DLD1 (cell line): ENCODE measurements at regions not wholly inside any gene's neighbourhood (a gene's known extent, or its start where the extent isn't known, plus 50 kb on each side); places are given as distances from the start of the nearest gene placed in this dataset.

Experiments
- in situ Hi-C: cut with HindIII; loops from 2 replicates; pipeline ENCODE4 v1.10.0; 2017; ENCODE audit warnings: low sequenced_read_pairs

DNA sequence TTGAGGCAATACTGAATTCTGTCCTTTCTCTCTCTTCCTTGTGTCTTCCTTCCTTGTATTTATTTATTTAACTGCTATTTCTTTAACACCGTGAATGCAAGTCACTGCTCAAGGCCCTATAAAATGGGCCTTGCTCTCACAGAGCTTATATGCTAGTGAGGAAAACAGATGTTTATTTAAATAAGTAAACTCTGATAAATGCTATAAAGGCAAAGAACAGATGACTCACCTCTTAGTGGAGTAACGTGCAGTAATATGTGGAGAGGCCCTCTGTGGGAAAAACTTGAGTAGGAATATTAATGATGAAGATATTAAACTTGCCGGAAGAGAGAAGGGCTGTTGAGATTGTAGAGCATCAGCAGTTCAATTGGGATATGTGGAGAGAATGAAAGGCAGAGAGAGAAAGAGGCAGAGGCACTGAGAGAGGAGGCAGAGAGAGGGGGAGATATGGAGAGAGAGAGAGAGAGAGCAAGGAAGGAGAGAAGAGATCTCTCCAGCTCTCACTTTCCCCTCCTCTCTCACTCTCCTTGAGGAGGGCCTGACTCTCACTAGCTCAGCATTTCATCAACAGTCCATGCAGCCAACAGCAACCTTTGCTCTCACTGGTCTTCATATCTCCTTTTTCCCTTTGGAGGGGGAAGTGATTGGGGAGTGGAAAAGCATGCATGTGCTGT is 322.2 kb downstream of the LMX1A start:
- in situ Hi-C loops = no loop called here

DNA sequence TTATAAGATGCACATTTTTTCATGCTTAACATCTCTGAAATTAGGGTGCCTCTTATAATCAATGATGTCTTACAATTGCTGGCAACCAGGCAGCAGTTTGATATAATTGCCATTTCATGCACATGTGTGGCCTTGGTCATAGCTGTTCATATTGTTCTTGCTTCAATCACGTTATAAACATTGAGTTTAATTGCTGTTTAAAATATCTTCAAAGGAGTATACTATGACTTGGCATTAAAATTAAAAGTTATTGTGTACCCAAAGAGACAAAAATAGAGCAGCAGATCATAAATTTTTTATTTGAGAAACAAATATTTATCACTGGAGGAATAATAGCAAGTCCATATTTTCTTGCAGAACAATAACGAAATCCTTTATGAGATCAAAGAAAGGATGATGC is 325.5 kb downstream of the LMX1A start:
- in situ Hi-C loops = no loop called here

DNA sequence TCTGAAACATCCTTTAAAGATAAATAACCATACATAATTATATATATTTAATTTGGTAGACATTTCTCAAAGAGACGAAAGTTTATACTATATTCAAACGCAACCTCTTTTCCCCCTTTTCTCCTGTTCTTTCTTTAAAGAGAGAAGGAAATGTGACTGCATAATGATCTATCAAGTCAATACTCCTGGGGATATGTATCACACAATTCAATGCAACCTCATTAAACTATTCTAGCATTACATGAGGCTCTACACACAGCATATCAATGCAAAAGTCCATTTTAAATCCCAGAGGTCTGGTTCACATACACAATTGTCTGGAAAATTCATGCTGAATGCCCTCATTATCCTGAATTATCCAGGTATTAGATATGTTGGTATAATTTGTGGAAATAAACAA is 330.7 kb downstream of the LMX1A start:
- in situ Hi-C loops = no loop called here

DNA sequence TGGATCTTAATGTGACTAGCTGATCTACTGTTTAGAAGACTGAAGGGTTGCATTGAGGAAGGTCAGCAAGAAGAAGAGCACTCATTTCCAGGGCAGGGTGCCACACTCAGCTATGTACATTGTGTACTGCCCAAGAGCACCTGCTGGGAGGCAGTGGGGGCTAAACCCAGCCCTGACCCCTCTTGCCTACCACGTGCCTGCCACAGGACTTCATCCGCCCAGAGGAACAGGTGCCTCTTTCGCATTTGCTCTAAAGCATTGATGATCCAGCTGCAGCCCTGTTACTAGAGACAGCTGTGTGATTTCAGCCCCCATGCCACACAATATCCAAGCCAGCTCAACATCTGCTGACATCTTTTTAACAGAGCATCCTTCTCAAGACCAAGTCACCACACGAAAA is 341.8 kb downstream of the LMX1A start:
- in situ Hi-C loops = no loop called here

DNA sequence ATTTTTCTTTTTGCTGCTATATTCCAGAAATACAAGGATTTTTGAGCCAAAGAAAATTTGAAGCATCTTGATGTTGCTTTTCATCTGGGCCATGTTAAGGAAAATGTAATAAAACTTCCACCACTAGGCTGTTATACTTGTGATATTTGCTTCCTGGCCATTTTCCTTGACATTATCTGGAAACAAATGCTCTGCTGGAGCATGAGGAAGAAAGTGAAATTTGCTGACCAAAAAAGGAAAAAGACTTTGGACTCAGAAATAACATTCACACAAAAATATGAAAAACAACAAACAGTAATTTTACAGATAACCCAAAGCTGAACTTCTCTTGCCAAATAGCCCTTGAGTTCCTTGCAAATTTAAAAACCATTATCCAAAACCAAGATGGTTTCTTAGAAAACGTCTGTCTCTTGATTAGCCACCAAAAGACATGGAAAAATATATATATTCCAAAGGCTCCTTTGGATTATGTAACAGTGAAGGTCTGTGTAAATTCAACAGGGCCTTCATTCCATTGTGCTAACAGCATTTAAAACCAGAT is 344.5 kb downstream of the LMX1A start:
- in situ Hi-C loops = no loop called here

DNA sequence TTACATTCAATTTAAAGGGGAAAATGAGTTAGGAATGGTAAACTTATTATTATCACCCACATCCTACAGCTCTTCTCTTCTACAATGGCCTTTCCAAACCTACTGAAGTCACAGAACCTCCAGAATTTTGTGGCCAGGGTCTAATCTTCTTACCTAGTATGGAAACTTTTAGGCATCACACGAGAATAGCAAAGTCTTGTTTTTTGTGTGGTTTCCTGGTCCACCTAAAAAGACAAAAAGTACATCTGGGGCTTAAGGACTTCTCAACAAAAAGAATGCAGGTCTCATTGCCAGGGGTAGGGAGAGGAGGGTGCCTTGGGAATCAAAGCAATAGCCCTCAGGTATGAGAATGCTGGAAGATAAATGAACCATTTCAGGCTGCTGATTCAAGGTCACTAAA is 345.3 kb downstream of the LMX1A start:
- in situ Hi-C loops = no loop called here

DNA sequence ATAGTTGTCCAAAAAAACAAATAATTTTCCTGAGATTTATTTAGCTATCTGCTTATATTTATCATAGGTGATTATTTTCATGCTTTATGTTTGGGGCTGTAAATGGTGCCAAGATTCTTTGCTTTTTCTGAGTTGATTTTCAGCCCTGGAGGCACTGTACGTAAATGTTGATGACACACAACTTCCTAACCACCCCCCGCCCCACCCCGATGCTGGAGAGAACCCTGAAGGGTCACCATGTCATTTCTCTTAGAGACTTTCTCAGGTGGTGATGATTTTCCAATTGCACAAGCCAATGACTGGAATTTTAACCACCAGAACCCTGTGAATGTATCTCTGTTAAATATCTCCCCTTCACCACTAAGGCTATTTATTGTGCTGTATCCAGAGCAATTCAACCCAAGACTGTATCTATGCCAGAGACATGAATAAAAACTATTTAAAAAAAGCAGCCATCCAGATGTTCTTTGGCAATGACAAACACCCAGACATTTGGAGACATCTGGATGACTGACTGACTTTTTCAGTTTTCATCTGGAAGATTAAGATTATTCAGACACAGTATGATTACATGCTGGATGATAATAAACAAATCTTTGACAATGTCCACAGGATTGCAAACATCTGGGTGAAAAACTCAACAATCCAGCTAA is 346.0 kb downstream of the LMX1A start:
- in situ Hi-C loops = no loop called here

DNA sequence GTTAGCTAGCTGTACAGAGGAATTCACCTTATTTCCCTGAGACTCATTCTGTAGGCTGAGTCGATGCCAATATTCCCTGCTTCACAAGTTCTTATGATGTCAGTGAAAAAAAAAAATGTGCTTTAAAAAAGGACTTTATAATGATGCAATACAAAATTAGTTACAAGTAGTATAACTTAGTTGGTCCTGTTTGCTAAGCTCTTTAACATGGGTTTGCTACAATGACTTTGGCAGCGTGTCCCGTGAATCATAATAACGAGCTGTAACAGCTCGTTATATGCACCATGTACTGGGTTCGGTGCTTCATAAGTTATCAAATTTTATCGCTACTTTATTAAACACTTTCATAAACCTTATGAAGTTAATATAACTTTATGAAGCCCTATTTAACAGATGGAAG is 349.7 kb downstream of the LMX1A start:
- in situ Hi-C loops = no loop called here

DNA sequence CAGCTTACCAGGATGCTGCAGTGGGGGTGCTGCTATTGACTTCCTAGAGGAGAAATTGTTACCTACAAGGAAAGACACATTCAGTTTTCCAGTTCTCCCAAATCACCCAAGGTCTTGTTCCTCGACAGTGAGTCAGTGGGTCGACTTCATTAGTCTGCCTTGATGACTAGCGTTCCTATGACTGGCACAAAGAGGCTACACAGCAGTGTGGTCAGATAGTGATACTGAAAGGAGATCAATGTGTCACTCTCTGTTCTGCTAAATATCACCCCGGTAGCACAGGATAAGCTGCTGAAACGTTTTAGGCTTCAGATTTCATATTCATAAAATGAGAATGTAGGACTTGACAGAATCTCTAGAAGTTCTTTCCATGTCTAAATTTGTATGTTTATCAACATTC is 357.4 kb downstream of the LMX1A start:
- in situ Hi-C loops = no loop called here

DNA sequence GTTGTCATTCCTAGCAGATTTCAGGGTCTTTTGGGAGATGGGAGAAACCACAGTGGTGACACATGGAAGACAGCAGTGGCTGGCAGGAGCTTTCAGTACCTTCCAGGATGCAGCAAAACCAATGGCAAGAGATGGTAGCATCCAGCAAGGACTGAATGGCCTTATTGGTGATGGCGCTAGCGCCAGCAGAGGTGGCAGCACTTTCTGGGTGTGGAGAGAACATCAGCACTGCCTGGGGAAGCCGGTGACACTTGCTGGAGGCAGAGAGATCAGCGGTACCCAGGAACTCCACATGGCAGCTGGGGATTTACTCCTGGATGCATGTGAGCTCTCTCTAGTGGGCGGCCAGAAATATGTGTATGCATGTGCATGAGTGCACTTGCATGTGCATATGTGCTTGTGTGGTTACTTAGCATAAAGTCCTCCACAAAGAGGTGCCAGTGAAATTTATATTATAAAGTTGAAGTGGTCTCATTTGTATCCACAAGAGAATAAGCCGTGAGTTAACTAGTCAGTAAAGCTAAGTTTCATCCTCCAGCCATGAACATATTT is 364.7 kb downstream of the LMX1A start:
- in situ Hi-C loops = no loop called here

DNA sequence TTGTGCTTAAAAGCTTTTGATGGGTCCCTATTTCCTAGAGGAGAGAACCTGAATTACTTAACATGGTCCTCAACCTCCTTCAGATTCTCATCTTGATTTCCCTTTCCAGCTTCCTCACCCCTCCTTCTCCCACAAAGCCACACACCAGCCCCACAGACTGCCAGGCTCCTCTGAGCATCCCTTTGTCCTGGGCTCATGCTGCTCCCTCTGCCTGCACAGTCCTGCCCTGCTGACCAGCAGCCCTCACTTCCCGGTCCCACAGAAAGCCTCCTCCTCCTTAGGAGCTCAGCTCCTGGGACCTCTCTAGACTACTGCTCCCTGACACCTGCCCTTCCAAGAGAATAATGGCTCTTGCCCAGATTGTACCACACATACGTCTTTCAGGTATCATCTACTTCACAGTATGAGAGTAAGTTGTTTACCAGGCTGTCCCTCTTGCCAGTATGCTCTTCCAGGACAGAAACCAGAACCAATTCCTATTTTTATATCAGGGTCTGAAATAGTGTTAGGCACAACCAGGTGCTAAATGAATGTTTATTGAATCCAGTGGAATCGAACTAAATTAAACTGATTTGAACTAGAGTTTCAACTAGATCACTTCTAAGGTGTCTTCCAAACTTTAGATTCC is 373.4 kb downstream of the LMX1A start:
- in situ Hi-C loops = no loop called here

DNA sequence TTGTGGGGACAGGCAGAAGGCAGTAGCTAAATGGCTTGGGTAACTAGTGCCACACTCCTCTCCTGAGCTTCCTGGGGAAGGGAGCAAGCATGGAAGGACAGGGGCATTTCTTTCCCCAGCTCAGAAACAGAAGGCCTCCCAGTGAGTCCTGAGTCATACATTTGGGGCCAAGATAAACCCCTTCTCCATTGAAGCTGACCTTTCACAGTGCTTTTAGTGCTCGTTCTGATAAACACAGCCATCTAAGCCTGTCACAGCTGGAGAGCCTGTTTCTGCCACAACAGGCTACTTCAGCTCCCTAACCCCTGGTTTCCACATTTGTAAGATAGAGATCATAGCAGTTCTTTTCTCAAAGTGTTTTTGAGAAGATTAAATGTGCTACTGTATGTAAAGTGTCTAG is 374.0 kb downstream of the LMX1A start:
- in situ Hi-C loops = no loop called here

DNA sequence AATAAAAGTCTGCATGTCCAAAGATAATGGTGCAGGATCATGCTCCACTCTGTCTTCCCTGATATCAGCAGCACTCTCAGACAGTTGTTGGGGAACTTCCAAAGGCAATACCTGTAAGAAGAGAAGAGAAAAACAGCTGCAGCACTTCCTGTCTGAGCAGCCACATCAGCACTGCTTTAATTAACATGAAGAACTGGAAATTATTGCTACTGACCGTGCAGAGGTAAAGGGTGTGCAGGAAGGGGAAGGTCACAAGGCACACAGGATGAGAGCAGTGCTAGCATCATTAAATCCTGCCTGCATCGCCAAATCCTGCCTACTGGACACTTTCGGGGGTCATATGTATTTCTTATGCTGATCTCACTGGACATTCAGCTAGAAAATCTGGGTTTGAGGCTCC is 379.0 kb downstream of the LMX1A start:
- in situ Hi-C loops = no loop called here

DNA sequence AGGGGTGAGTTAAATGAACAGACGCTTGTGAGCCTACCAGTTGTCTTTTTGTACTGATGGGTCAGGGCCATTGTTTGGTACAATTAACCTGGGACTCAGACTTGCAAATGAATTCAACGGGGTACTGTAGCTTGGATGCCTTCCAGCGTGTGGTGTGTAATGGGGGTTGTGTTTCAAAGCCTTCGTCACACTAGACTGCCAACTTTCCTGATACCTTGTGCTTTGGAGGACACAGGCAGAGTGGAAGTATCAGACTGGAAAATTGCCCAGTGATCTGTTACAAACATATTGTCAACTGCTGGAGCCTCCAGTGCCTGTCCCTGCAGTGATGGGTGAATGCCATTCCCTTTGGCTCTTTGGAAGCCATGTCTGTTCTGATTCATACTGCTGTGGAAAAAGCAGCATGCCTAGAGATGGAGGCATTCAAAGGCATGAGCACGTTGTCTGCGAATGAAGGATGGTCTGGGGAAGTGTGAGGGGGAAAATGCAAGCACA is 384.5 kb downstream of the LMX1A start:
- in situ Hi-C loops = no loop called here

DNA sequence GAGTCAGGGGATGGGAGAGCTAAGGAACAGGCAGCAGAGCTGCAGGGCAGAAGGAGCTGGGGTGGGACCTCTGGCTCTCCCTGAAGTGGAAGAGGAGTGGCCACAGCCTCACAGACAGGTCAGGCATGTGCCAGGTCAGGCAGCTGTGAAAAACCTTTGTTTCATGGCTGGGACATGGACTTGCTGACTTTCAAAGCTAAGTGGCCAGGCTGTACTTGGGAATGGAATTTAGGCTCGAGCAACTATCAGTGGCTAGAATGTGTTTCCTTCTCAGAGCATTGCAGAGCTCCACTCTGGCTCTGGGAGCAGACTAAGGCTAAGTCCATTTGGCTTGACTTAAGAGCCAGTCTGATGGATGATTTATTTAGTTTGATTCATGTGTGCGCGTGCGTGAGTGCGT is 385.1 kb downstream of the LMX1A start:
- in situ Hi-C loops = no loop called here

DNA sequence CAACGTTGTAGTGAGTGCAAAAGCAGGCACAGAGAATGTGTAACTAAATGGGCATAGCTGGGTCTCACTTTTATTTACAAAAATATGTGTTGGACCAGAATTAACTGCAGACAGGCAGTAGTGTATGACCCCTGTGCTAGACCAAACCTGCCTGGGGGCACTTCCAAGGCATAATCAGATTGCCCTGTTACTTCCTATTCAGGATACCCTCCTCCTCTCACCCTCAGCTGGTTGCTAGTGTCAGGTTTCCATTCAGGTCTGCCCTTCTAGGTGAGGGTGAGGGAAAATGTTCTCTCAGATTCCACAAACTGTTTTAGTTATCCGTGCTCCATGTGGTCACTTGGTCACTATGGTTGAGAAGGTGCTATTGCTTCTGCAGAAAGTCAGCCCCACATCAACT is 387.3 kb downstream of the LMX1A start:
- in situ Hi-C loops = no loop called here

DNA sequence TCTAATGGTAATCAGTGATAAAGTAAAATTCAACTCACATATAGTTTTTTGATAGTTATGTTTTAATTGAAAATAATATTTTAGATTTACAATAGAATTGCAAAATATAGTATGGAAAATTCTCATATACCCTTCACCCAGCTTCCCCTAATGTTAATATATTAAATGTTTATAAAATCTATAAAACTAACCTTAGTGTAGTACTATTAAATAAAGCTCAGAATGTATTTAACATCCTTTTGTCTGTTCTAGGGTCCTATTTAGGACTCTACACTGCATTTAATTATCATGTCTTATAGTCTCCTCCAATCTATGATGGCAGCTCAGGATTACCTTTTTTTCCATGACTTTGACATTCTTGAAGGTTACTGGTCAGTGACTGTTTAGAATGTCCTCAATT is 389.2 kb downstream of the LMX1A start:
- in situ Hi-C loops = no loop called here

DNA sequence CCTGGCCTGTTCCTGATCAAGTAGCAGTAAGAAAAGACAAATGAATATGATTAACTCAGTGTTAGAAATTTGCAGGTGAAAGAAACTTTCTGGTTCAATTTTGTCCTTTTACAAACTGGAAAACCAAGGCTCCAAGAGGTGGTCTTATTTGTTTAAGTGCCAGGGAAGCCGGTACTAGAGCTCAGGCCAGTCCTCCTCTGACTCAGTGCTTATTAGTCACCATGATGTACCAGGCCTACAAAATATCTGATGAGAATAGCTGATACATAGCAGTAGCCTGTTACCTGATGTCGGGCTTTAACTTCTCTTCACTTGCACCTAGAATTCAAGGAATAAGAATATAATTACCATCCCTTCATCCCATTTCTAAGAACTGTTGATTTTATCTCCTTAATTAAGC is 394.8 kb downstream of the LMX1A start:
- in situ Hi-C loops = no loop called here

DNA sequence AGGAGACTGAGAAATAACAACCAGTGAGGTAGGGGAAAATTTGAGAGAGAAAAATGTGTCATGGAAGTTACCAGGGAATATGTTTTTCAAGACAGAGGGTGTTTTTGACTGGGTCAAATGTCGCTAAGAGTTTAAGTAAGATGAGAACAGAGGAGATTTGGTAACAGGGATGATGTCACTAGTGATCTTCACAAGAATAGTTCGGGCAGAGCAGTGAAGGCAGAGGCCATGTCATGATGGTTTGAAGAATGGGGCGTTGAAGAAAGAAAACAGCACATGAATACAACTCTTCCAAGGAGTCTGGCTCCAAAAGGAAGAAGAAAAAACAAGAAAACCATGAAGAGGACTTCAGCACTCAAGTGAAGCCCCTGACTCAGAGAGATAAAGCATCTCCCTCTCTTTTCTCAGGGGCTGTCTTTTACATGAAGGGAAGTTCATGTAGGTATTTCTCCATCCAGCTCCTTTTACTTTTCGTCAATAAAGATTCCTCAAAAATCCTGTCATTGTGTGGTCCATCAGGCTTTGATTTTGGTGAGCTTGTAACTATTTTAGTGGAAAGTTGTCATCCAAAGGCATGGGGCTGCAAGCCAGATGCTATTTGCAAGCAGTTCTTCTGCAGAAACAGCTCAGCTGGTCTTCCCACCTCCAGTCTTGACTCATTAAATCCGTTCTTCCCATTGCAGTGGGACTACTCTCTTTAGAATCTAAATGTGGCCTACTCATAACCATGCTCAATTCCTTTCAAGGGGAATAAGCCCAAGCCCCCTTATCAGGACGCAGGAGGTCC is 397.3 kb downstream of the LMX1A start:
- in situ Hi-C loops = no loop called here

DNA sequence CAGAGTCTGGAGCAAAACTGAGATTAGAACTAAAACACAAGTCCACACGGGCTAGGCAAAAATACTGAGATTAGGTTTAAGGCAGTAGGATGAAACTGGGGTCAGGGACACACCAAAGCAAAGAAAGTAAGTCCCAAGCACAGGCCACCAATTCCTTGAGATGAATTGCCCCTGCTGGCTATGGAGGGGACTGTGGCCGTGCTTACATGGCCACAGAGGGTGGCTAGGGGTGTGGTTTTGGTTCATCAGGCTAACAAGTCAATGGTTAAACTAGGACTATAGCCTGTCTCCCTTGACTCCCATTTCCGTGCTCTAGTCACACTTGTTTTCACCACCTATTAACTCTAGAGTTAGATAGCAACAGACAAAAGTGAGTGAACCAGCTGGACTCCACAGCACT is 394.8 kb downstream of the PBX1 start:
- in situ Hi-C loops = no loop called here

DNA sequence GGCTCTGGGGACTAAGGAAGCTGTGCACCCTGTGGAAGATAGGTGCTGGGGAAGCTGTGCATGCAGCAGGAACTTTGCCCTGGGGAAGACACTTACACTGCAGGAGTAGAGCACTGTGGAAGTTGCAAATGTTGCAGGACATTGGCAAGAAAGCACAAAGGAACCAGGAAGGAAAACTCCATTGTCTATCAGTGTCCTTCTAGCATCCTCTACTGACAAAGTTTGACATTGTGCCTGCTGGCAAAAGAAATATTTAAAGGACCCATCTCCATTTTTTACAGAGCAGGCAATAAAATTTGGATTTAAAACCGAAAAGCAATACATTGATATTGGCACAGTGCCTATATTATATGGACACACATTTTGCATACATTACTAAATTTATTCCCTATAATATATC is 394.1 kb downstream of the PBX1 start:
- in situ Hi-C loops = no loop called here
